GM19328 (cell line): ENCODE measurements at regions not wholly inside any gene's neighbourhood (a gene's known extent, or its start where the extent isn't known, plus 50 kb on each side); places are given as distances from the start of the nearest gene placed in this dataset.
A peak's percentile ranks its signal among the peaks of the same experiment; 100 is the strongest.

ENCODE experiments used
- ATAC-seq: cut with Tn5 transposase; IDR thresholded peaks from one replicate; pipeline ENCODE4 v1.9.1; 2021; ENCODE audit warnings: mild to moderate bottlenecking, moderate library complexity; ENCODE audit not compliant: unreplicated experiment

DNA sequence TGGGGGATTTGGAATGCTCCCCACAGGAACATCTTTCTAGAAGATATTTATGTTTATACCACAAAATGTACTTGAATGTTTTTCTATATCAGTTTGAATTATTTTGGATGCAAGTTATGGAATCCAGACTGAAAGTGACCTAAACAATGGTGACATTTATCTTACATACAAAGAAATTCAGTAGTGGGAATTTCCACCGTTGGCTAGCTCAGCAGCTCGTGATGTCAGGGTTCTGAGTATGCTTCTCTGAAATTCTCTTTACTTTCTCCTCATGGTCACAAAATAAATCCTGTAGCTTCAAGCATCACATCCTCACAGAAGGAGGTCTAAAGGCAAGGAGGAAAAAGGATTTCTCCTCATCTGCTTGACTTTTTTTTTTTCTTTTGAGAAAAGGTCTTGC, 105.3 kb downstream of the AKAIN1 start:
- no peak for ATAC-seq

GRCh38 chr18:5075297-5075696, 121.8 kb downstream of the AKAIN1 start:
- no peak for ATAC-seq

GRCh38 chr18:5073026-5073944, 123.8 kb downstream of the AKAIN1 start:
- ATAC-seq, result peak; percentile 74

- no peak for ATAC-seq
Measured at GRCh38 chr18:5068851-5069250, 128.2 kb downstream of the AKAIN1 start.

- no peak for ATAC-seq
Measured at GRCh38 chr18:5066380-5066977, 130.6 kb downstream of the AKAIN1 start.

GRCh38 chr18:5065615-5066014, 131.4 kb downstream of the AKAIN1 start:
- ATAC-seq, result no peak

- no peak for ATAC-seq
Measured at GRCh38 chr18:5064841-5065370, 132.2 kb downstream of the AKAIN1 start.

DNA sequence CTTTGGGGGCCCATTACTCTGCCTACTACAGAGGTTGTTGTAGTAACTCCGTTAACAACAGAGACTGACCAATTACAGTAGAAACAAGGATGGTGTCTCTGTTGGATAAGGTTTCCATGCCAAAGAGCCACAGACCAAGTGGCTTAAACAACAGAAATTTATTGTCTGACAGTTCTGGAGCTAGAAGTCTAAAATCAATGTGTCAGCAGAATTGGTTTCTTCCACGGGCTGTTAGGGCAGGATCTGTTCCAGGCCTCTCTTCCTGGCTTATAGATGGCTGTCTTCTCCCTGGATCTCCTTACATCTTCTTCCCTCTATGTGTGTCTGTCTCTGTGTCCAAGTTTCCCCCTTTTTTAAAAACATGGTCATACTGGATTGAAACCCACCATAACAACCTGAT, 135.3 kb downstream of the AKAIN1 start:
- no peak for ATAC-seq

DNA sequence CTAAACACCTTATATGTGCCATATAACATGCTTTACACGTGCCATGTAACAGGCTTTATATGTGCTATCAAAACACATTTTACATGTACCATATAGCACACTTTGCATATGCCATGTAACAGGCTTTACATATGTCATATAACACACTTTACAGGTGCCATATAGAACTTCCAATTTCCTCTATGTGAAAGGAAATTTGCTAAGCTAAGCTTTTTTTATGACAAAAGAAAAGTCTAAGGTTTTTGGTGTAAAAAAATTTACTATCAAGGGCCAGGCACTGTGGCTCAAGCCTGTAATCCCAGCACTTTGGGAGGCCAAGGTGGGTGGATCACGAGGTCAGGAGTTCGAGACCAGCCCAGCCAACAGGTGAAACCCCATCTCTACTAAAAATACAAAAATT, 136.5 kb downstream of the AKAIN1 start:
- ATAC-seq, result no peak

GRCh38 chr18:5059696-5060032, 137.4 kb downstream of the AKAIN1 start:
- ATAC-seq, result no peak

- ATAC-seq, result peak; percentile 58
Measured at GRCh38 chr18:5058768-5059695, 138.0 kb downstream of the AKAIN1 start.

- no peak for ATAC-seq
Measured at GRCh38 chr18:5057386-5058348, 139.4 kb downstream of the AKAIN1 start.

DNA sequence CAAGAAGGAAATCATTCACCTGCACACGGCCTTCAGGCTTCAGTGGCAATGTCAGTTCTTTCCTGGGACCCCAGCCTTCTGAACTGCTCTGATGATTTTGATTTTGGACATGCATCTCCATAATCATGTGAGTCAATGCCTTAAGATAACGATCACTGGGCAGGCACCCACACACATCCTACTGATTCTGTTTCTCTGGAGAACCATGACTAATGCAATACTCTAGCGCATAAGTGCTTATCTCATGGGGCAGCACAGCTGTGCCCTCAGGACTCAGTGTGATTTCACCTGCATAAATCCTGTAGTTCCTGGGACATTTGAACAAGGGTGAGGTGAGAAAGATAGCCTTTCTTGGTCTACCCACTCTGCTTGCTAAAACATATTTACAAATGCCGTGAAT, 144.6 kb downstream of the AKAIN1 start:
- no peak for ATAC-seq

GRCh38 chr18:5051207-5051606, 145.8 kb downstream of the AKAIN1 start:
- no peak for ATAC-seq

DNA sequence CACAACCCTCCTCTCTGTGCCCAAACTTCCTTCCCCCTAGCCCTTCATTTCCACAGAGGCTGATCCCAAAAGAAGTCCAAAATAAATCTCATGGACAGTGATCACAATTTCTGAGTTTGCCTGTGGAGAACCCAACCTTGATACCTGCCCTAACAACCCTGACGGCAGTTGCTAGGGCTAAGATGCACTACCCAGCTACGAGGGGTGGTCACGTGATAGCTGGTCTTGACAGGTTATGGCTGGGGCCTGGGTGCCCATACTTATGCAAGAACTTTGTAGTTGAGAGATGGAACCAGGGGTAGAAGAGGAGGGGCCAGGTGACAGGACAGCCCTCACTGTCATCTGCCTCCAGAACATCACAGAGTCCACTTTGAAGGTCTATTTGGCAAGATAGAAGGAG, 147.9 kb downstream of the AKAIN1 start:
- no peak for ATAC-seq

DNA sequence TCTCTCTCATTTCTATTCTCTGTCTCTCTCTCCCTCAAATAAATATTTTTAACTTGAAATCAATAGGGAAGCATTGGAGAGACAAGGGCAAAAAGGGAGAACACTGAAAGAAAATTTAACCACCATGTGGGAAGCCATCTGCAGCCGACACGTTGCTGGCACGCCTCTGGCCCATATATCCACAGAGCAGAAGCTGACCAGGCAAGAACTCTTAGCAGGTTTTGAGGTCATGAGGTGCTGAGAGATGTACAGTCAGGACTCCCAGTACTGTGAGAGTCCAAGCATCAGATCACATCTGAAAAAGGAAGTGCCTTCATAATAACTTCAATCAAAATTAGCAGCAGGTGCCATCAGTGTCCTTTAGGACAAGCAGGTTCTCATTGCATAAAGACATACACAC, 156.6 kb downstream of the AKAIN1 start:
- ATAC-seq, result no peak

DNA sequence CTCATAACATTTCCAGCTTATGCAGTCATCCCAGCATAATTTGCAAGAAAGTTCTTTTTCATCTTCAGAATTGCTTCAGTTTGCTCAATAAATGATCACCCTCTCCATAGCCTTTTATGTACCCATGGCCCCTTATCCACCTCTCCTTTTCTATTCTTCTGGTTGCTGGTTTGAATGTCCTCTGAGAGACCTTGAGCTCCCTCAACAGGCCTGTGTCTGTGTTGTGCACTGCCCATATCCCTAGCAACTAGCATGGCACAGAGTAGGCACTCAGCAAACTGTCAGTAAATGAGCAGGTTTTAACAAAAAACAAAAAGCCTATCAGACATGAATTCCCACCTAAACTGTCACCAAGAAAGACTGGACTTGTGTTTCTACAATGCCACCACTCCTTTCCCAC, 160.5 kb downstream of the AKAIN1 start:
- ATAC-seq, result no peak

DNA sequence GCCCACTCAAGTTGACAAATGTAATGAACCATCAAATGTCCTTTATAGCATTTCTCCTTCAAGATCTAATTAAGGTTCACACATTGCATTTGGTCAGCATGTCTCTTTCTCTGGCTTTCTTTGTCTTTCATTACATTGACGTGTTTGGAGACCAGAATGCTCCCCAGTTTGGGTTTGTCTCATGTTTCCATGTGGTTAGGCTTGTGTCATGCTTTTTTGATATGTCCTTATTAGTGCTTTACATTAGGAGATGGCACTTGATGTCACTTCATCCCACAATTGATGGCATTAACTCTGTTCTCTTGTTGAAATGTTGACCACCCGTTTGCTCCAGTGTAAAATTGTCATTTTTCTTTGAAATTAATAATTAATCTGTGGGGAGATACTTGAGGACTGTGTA, 165.8 kb downstream of the AKAIN1 start:
- ATAC-seq, result no peak

- ATAC-seq, result no peak
Measured at GRCh38 chr18:5030636-5031035, 166.4 kb downstream of the AKAIN1 start.

GRCh38 chr18:5029592-5029991, 167.5 kb downstream of the AKAIN1 start:
- ATAC-seq, result no peak
